Brain microvascular endothelial cell (primary cell): ENCODE measurements at regions not wholly inside any gene's neighbourhood (a gene's known extent, or its start where the extent isn't known, plus 50 kb on each side); places are given as distances from the start of the nearest gene placed in this dataset.

Experiments used
- DNase-seq: peaks from one replicate; pipeline ENCODE4 v3.0.0-alpha.2; 2020
- H3K27ac ChIP-seq: fragments of 250-450 bp; sonication (Bioruptor Pico); 2 replicates; pipeline ENCODE4 v1.5.1; 2020; ENCODE audit warnings: mild to moderate bottlenecking, moderate library complexity
- H3K27me3 ChIP-seq: fragments of 250-450 bp; sonication (Bioruptor Pico); replicated peaks from 2 replicates; pipeline ENCODE4 v1.5.1; 2020; ENCODE audit warnings: mild to moderate bottlenecking
- H3K36me3 ChIP-seq: fragments of 250-450 bp; sonication (Bioruptor Pico); replicated peaks from 2 replicates; pipeline ENCODE4 v1.5.1; 2020; ENCODE audit warnings: mild to moderate bottlenecking
- H3K4me3 ChIP-seq: 2 replicates; pipeline ENCODE4 v1.5.1; 2011; ENCODE audit warnings: low read depth, mild to moderate bottlenecking, control low read depth, low read length, moderate library complexity
- in situ Hi-C: cut with HindIII; loops from 2 replicates; pipeline ENCODE4 v1.10.0; 2017; ENCODE audit warnings: low sequenced_read_pairs, low pct_ligation_motif_present
- TF ChIP-seq, protein P1 (sequence below): IDR thresholded peaks from 2 replicates; pipeline ENCODE4 v1.5.1; 2011; ENCODE audit warnings: low read depth, mild to moderate bottlenecking, moderate library complexity, low read length, control low read depth, inconsistent platforms; ENCODE audit errors: missing control alignments

GRCh38 chr18:78778651-78779050 is 201.0 kb upstream of the SALL3 start:
- Histone ChIP-seq H3K27me3 (no peaks in the 10 kb centered on the region), H3K4me3 (no peak overlapping the region), H3K27ac (no peak overlapping the region), H3K36me3 (no peaks in the 10 kb centered on the region)
- DNase-seq = no peak
- TF ChIP-seq, protein P1, sequence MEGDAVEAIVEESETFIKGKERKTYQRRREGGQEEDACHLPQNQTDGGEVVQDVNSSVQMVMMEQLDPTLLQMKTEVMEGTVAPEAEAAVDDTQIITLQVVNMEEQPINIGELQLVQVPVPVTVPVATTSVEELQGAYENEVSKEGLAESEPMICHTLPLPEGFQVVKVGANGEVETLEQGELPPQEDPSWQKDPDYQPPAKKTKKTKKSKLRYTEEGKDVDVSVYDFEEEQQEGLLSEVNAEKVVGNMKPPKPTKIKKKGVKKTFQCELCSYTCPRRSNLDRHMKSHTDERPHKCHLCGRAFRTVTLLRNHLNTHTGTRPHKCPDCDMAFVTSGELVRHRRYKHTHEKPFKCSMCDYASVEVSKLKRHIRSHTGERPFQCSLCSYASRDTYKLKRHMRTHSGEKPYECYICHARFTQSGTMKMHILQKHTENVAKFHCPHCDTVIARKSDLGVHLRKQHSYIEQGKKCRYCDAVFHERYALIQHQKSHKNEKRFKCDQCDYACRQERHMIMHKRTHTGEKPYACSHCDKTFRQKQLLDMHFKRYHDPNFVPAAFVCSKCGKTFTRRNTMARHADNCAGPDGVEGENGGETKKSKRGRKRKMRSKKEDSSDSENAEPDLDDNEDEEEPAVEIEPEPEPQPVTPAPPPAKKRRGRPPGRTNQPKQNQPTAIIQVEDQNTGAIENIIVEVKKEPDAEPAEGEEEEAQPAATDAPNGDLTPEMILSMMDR = no peak
- in situ Hi-C loops = no loop called here

DNA sequence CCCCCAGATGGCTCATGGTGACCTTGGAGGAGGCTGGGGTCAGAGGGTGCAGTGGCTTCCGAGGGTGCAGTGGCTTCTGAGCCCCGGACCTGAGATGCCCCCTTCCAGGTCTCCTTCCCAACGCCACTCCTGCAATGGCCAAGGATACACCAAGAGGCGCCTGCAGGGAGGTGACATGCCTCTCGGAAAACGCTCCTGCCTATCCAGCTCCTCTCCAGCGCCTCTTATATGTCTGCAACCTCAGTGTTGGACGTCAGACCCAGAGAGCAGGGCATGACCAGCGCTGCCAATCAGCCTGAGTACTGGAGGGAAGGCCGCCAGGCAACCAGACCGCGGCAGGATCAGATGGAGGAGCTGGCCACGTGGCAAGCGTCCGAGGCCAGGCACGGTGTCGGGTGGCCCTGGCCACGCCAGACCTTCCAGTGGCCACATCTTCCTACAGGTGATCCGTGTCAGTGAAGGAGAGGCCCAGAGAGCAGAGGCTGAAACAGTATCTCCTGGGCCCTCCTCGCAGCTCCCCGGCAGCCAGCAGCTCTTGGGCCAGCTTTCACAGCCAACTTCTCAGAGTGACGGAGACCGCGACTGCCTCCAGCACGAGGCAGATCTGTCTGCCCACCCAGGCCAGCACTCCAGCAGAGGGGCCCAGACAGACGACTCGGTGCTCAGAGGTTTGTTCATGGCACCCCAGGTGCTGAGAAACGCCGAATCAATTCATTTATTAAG is 199.5 kb upstream of the SALL3 start:
- no peak for DNase-seq
- Histone ChIP-seq H3K27ac (no peak overlapping the region), H3K36me3 (no peaks in the 10 kb centered on the region), H3K27me3 (no peaks in the 10 kb centered on the region), H3K4me3 (no peak overlapping the region)
- TF ChIP-seq, protein P1 = no peak
- in situ Hi-C loops = no loop called here

DNA sequence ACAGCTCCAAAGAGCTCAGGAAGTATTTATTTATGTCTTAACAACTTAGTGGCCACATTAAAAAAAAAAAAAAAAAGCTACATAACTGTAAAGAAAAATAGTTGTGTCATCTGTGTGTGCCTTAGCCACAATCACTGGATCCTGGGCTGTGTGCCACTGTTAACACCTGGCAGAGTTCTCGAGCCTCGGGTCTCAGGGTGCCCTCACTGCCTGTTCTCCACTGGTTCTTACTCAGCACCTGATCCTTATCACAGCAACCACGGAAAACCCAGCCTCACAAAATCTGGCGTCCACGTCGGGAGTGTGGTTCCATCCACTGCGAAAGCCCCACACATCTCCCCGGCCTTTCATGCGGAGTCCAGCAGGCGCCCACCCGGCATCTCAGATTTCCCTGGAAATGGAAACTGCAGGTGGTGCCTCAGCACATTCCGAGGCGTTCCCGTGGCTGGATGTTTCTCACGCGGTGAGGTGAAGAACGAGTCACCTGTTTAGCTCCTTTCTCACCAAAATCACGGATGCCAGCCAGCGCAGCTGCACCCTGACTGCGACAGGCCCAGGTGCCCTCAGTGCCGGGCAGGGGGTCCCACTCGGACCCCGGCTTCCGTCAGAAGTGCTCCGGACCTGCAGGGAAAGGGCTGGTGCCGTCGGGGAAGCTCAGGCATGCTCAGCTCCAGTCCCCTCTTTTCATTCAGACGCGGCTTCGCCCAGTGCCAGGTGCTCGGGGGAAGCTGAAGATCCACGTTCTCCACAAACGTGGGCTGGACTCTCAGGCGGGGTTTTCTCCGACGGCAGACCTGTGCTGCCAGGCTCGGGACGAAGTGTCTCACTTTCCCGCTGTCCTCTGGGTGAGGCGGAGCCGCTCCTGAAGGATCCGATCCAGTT is 198.7 kb upstream of the SALL3 start:
- no peaks in the 10 kb centered on the region for H3K27me3 ChIP-seq
- in situ Hi-C loops = no loop called here
- TF ChIP-seq, protein P1 = no peak
- H3K36me3 ChIP-seq = no peaks in the 10 kb centered on the region
- no peak overlapping the region for H3K27ac ChIP-seq
- no peak overlapping the region for H3K4me3 ChIP-seq
- no peak for DNase-seq

GRCh38 chr18:78781601-78781960 is 198.0 kb upstream of the SALL3 start:
- TF ChIP-seq, protein P1 = no peak
- no peaks in the 10 kb centered on the region for H3K36me3 ChIP-seq
- H3K4me3 ChIP-seq = no peak overlapping the region
- in situ Hi-C loops = no loop called here
- no peaks in the 10 kb centered on the region for H3K27me3 ChIP-seq
- no peak for DNase-seq
- H3K27ac ChIP-seq = no peak overlapping the region

DNA sequence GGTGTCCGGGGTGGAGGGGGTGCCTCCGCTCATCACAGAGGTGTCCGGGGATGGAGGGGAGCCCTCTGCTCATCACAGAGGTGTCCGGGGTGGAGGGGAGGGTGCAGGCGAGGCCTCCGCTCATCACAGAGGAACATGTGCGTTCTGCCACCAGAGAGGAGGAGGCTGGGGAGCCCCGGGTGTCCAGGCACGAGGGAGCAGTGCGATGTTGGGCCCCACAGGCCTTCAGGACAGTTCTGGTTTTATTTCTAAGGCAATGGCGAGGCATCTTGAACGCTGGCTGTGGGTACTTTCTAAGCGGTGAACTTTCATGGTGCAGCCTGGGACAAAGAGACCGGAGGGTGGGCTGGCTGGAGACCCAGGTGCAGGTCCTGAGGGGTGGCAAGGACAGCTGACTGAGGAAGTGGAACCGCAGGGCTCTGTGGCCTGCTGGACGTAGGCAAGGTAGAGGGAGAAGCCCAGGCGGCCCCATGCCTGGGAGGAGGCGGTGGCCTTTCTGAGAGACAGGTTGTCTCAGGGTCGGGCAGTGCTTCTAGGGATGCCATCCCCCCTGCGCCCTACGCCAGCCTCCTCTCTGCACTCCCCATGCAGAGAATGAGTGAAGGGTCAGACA is 196.6 kb upstream of the SALL3 start:
- in situ Hi-C loops = no loop called here
- no peak overlapping the region for H3K27ac ChIP-seq
- no peaks in the 10 kb centered on the region for H3K36me3 ChIP-seq
- DNase-seq = no peak
- TF ChIP-seq, protein P1 = no peak
- no peak overlapping the region for H3K4me3 ChIP-seq
- H3K27me3 ChIP-seq = no peaks in the 10 kb centered on the region
